Nephron (organoid): ENCODE measurements at regions not wholly inside any gene's neighbourhood (a gene's known extent, or its start where the extent isn't known, plus 50 kb on each side); places are given as distances from the start of the nearest gene placed in this dataset.

ENCODE experiments used
- H3K27ac Mint-ChIP-seq, 3 experiments: 2 replicates each; pipeline ENCODE4 v1.8.0; 2020; ENCODE audit warnings: mixed read lengths in 3 of 3, mild to moderate bottlenecking in 2 of 3, moderate library complexity in 1 of 3
- H3K27me3 Mint-ChIP-seq: 2 replicates; pipeline ENCODE4 v1.8.0; 2021; ENCODE audit warnings: low read depth, mild to moderate bottlenecking, moderate library complexity, mixed read lengths
- H3K36me3 Mint-ChIP-seq: 2 replicates; pipeline ENCODE4 v1.8.0; 2020; ENCODE audit warnings: low read depth, mixed read lengths
- H3K4me1 Mint-ChIP-seq: 2 replicates; pipeline ENCODE4 v1.8.0; 2020; ENCODE audit warnings: mixed read lengths
- H3K4me3 Mint-ChIP-seq, 3 experiments: 2 replicates each; pipeline ENCODE4 v1.8.0; 2020; ENCODE audit warnings: mild to moderate bottlenecking in 3 of 3, mixed read lengths in 3 of 3, moderate library complexity in 2 of 3
- H3K9me3 Mint-ChIP-seq: 2 replicates; pipeline ENCODE4 v1.8.0; 2020; ENCODE audit warnings: mixed read lengths
- TF ChIP-seq, protein P1 (sequence below), 3 experiments: fragments of 200-600 bp; sonication (generic); IDR thresholded peaks; one replicate each; pipeline ENCODE4 v1.5.0; 2021; ENCODE audit warnings: antibody characterized with exemption in 3 of 3; ENCODE audit not compliant: unreplicated experiment in 3 of 3

DNA sequence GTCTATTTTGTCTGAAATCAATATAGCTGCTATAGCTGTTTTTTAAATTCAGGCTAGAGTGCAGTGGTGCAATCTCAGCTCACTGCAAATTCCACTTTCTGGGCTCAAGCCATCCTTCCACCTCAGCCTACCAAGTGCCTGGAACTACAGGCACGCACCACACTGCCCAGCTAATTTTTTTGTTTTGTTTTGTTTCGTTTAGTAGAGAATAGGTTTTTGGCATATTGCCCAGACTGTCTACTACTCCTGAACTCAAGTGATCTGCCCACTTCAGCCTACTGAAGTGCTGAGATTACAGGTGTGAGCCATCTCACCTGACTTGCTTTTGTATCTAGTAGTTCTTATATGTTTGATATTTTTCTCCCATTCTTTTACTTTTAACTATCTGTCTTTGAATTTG lies 259.7 kb downstream of the CDH19 start:
- Mint-ChIP-seq H3K9me3 (no peaks in the 10 kb centered on the region), H3K4me1 (no peaks in the 10 kb centered on the region), H3K27ac (no peak overlapping the region), H3K4me3 (no peak overlapping the region), H3K27me3 (no peaks in the 10 kb centered on the region), H3K36me3 (no peaks in the 10 kb centered on the region)
- TF ChIP-seq, protein P1, sequence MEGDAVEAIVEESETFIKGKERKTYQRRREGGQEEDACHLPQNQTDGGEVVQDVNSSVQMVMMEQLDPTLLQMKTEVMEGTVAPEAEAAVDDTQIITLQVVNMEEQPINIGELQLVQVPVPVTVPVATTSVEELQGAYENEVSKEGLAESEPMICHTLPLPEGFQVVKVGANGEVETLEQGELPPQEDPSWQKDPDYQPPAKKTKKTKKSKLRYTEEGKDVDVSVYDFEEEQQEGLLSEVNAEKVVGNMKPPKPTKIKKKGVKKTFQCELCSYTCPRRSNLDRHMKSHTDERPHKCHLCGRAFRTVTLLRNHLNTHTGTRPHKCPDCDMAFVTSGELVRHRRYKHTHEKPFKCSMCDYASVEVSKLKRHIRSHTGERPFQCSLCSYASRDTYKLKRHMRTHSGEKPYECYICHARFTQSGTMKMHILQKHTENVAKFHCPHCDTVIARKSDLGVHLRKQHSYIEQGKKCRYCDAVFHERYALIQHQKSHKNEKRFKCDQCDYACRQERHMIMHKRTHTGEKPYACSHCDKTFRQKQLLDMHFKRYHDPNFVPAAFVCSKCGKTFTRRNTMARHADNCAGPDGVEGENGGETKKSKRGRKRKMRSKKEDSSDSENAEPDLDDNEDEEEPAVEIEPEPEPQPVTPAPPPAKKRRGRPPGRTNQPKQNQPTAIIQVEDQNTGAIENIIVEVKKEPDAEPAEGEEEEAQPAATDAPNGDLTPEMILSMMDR (IDR thresholded peaks at IDR 0.05; ENCODE audit: unreplicated experiment in 3 of 3) = no peak

DNA sequence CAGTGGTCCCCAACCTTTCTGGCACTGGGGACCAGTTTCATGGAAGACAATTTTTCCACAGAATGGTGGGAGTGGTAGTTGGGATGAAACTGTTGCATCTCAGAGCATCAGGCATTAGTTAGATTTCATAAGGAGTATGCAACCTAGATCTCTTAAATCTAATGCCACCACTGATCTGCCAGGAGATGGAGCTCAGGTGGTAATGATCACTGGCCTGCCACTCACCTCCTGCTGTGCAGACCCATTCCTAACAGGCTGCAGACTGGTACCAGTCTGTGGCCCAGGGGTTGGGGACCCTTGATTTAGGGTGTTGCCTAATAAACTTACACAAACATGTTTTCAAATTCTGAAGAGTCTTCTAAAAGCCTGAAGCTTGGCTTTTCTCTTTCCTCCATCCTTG lies 261.3 kb downstream of the CDH19 start:
- H3K4me3 Mint-ChIP-seq = no peak overlapping the region
- H3K9me3 Mint-ChIP-seq = no peaks in the 10 kb centered on the region
- no peaks in the 10 kb centered on the region for H3K27me3 Mint-ChIP-seq
- TF ChIP-seq, protein P1 (IDR thresholded peaks at IDR 0.05; ENCODE audit: unreplicated experiment in 3 of 3) = no peak
- no peaks in the 10 kb centered on the region for H3K4me1 Mint-ChIP-seq
- H3K36me3 Mint-ChIP-seq = no peaks in the 10 kb centered on the region
- H3K27ac Mint-ChIP-seq = no peak overlapping the region

GRCh38 chr18:66334534-66334933 lies 269.4 kb downstream of the CDH19 start:
- TF ChIP-seq, protein P1 (IDR thresholded peaks at IDR 0.05; ENCODE audit: unreplicated experiment in 3 of 3) = no peak
- no peak overlapping the region for H3K27ac Mint-ChIP-seq
- no peak overlapping the region for H3K4me3 Mint-ChIP-seq
- H3K4me1 Mint-ChIP-seq = no peaks in the 10 kb centered on the region
- H3K36me3 Mint-ChIP-seq = no peaks in the 10 kb centered on the region
- H3K27me3 Mint-ChIP-seq = no peaks in the 10 kb centered on the region
- H3K9me3 Mint-ChIP-seq = no peaks in the 10 kb centered on the region

GRCh38 chr18:66329716-66330115 lies 274.2 kb downstream of the CDH19 start:
- no peaks in the 10 kb centered on the region for H3K4me1 Mint-ChIP-seq
- TF ChIP-seq, protein P1 (IDR thresholded peaks at IDR 0.05; ENCODE audit: unreplicated experiment in 3 of 3) = no peak
- H3K4me3 Mint-ChIP-seq = no peak overlapping the region
- no peaks in the 10 kb centered on the region for H3K27me3 Mint-ChIP-seq
- no peaks in the 10 kb centered on the region for H3K36me3 Mint-ChIP-seq
- H3K27ac Mint-ChIP-seq = no peak overlapping the region
- no peaks in the 10 kb centered on the region for H3K9me3 Mint-ChIP-seq

- Mint-ChIP-seq H3K27me3 (no peaks in the 10 kb centered on the region), H3K4me1 (no peaks in the 10 kb centered on the region), H3K9me3 (no peaks in the 10 kb centered on the region), H3K4me3 (no peak overlapping the region), H3K36me3 (no peaks in the 10 kb centered on the region), H3K27ac (no peak overlapping the region)
- TF ChIP-seq, protein P1 (IDR thresholded peaks at IDR 0.05; ENCODE audit: unreplicated experiment in 3 of 3) = no peak
These were observed 275.5 kb downstream of the CDH19 start for GRCh38 chr18:66328296-66328878.

- TF ChIP-seq, protein P1 (IDR thresholded peaks at IDR 0.05; ENCODE audit: unreplicated experiment in 3 of 3) = no peak
- Mint-ChIP-seq H3K36me3 (no peaks in the 10 kb centered on the region), H3K4me1 (no peaks in the 10 kb centered on the region), H3K27ac (no peak overlapping the region), H3K27me3 (no peaks in the 10 kb centered on the region), H3K9me3 (no peaks in the 10 kb centered on the region), H3K4me3 (no peak overlapping the region)
These were observed 278.6 kb downstream of the CDH19 start for GRCh38 chr18:66325251-66325650.
